ENCODE measurements at regions not wholly inside any gene's neighbourhood (a gene's known extent, or its start where the extent isn't known, plus 50 kb on each side); places are given as distances from the start of the nearest gene placed in this dataset.

DNA sequence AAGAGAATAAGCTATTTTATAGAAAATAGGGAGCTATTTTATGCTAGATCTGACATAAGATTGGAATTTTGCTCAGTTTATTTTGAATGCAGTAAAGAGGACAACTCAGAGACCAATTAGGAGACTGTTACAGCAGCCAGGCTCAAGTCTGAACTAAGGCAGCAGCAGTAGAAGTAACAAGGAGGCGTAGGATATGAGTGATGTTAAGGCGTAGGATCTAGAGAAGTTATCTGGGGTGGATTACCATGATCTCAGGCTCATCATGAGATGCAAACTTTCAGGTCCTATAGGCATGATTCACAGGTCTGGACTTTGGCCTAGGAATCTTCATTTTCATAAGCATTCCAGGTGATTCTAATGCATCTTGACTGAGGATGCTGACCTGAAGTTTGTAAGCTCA, 108.9 kb upstream of the BLID start:
- no peak for DNase-seq

GRCh38 chr11:122220321-122220720, 104.3 kb upstream of the BLID start:
- no peak for DNase-seq

GRCh38 chr11:122219791-122220190, 103.8 kb upstream of the BLID start:
- no peak for DNase-seq

DNA sequence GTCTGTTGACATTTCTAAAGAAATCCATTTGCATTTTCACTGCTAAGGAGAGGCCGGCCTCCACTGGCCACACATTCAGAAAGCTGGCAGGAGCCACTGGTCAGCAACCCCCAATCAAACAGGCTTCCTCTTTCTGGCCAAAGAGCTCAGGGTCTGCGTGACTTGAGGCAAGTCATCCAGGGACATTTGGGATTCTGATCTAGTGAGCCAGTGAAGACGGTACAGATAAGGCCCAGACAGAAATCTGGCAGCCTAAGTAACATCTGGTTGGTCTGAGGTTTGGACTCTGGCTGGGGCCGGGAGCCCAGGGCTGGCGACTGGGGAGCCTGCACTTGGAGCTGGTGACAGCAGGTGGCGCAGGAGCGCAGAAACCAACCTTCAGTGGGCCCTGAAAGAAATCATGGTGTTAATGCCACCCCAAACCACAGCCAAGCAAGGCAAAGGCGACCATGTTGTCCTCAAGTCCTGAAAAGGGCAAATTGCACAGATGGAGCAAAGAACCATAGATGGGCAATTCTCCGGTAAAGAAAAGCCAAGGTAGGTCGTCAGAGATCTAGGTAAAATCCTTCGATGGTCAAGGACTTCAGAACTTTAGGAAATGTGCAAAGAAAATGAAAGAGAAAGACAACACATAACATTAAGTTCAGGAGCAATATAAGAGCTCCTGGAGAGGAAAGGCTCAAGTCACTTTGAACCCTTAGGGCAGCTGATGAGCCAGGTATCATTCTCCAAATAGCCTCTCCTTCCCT, 99.4 kb upstream of the BLID start:
- peak; percentile 84 for DNase-seq

DNA sequence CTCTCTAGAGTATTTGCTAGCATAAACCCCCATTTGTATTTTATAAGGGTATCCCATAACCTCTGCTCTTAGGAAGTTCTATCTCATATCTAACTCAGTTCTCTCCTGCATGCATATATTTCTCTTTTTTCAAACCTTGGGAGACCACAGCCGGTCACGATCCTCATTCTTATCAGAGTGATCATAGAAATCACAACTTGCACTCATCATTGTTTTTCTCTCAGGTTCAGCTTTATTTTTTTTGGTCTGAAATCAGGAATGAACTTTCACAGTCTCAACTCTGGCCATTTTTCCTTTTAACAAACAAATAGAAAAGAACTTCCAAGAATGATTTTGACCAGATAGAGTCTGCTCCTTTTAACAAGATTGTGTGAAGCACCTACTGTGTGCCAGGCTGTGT, 98.6 kb upstream of the BLID start:
- DNase-seq, result no peak

GRCh38 chr11:122214080-122214479, 98.1 kb upstream of the BLID start:
- DNase-seq, result no peak

DNA sequence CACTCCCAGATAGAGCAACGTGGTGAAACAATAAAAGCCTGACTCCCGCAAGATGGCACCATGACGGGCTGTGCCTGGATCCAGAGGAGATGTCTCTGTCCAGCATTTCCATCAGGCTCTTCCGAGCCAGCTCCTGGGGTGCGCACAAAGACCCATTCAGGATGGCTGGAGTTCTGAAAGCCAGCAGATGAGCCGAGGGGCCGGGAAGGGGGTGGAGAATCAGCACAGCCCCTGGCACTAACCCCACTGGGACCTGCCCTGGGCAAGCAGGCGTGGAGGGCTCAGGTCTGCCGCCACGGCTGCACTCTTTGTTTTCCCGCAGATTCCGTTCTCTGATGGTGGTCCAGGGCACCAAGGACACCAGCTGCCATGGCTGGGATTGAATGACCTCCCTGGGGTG, 97.2 kb upstream of the BLID start:
- DNase-seq, result no peak

DNA sequence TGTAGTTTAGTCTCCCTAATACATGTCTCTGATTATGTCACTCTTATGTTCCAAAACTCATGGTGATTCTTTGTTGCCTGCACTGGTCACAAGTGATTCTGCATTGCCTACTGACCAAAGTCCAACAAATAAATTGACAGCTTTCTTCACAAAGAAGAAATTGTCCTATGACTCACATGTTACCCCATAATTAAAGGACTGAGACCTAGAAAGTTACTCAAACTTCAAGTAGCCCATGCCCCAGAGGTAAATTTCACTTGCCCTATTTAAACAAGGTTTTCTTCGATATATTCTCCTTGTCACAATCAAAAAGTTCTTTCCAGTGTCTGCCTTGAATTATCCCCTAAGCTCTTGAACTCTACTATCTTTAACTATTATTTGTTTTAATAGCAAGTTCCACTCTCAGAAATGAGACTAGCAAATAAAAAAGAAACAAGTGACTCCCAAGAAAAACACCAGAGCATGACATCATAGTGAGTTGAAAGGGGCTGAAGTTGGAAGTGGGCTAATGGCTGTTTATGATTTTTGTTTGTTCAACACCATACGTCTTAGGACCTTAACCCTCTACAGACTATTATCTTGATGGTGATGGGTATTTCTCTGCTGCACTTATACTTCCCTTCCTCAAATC, 94.5 kb upstream of the BLID start:
- DNase-seq, result no peak

- peak; percentile 65 for DNase-seq
Measured at GRCh38 chr11:122209619-122210366, 93.8 kb upstream of the BLID start.

- DNase-seq, result no peak
Measured at GRCh38 chr11:122207921-122208764, 92.1 kb upstream of the BLID start.

- peak; percentile 83 for DNase-seq
Measured at GRCh38 chr11:122207505-122207904, 91.5 kb upstream of the BLID start.

DNA sequence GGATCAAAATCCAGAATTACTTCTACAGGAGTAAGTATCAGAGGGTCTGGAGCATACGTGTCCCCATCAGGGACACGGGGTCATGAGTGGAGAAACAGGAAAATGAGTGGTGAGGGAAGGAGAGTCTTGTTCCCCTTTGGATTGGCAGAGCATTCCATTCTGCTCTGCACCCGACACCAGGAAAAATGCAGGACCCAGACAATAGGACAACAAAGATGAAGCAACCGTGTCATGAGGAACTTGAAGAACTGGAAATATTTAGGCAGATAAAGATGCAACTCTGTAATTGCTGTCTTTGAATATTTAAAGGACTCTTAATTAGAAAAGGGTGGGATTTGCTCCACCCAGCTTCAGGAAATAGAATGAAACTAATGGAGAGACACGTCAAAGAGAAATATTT, 89.0 kb upstream of the BLID start:
- no peak for DNase-seq

DNA sequence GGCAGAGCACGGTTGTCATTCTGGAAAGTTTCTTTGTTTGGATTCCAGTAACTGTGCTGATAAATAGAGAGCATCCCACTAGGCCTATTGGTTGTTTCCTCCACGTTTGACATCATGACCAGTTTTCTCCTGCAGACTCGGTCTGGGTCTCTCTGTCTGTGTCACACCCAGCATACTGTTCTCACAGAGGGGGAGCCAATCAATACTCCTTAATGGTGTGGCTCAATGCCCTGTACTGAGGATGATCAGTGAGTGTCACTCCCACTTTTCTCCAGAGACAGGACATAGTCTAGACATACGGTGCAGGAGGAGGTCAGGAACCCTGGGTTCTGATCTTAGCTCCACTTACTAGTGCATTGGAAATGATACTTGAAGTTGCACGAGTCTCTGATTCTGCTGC, 88.2 kb upstream of the BLID start:
- no peak for DNase-seq

- DNase-seq, result peak; percentile 88
Measured at GRCh38 chr11:122202951-122203456, 87.0 kb upstream of the BLID start.

DNA sequence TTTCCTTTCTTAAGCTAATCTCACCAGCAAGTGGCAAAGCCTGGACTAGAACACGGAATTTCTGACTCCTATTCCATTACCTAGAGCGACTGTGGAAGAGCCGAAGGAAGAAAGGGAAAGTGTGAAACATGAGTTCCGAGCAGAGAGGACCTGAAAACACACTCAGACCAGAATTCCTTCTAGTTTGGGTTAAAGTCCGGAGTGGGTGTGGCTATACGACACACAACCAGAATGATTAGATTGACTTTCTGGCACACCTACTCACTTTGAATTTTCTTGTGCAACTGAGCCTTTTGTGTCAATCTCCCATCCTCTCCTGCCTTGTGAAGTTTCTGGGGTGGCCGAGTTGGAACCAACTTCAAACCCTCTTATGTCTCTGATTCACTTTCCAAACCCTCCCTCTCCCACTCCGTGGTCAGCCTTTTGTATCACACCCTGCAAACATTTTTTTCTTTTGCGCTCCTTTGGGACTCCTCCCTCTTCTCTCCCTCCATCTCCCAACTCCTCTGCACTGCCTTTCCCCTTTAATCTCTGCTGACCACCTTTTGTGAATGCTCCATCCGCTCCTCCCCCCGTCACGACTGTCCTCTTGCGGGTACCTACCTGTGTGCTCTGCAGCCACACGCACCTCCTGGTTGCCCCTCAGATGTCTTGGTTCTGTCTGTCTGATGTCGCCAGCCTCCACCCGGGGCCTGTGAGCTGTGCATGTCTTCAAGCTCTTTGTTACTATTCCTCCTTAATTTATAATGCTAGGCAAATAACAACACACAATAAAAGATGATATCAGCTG, 86.3 kb upstream of the BLID start:
- DNase-seq, result peak; percentile 37

DNA sequence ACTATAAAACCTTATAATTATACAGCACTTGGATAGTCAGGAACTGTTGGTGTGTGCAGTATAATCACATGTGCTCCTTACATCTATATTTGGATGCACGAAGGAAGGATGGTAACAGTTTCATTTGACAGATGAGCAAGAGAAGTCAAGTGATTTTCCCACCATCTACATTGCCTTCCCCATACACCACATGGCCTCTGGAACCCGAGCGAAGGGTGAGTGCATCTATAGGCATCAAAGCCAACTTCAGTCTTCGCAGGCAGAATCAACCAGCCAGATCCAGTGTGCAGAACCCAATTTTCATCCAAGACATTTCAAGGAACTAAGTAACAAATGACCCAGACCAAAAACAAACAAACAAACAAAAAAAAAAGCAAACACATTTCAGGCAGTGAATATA, 85.1 kb upstream of the BLID start:
- DNase-seq, result no peak

DNA sequence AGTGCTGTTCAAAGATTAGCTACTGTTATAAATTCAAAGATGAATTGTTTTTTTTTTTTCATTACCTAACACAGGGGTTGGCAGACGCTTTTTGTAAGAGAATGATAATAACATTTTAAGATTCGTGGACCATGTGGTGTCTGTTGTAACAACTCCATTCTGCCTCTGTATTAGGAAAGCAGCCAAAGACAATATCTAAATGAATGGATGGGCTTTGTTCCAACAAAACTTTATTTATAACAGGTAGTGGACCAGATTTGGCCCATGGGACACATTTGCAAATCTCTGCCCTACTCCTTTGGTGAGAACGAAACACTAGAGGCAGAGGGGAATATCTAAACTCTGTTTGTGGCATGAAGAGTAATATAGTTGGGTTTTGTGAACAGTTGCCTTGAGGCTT, 83.6 kb upstream of the BLID start:
- no peak for DNase-seq

- DNase-seq, result no peak
Measured at GRCh38 chr11:122198291-122198983, 82.4 kb upstream of the BLID start.

GRCh38 chr11:122197066-122197987, 81.3 kb upstream of the BLID start:
- peak; percentile 38 for DNase-seq

- no peak for DNase-seq
Measured at GRCh38 chr11:122195790-122196189, 79.8 kb upstream of the BLID start.

Data from femur (tissue), 1 donor.